Glutamatergic neuron (in vitro differentiated cells): ENCODE measurements at regions not wholly inside any gene's neighbourhood (a gene's known extent, or its start where the extent isn't known, plus 50 kb on each side); places are given as distances from the start of the nearest gene placed in this dataset.

Source experiments
- DNase-seq: peaks from one replicate; pipeline ENCODE4 v3.0.0; 2022
- H3K27ac Mint-ChIP-seq: one replicate; pipeline ENCODE4 v1.8.0; 2020; ENCODE audit warnings: mild to moderate bottlenecking, mixed read lengths, inconsistent platforms; ENCODE audit not compliant: unreplicated experiment
- H3K27me3 Mint-ChIP-seq: one replicate; pipeline ENCODE4 v1.8.0; 2020; ENCODE audit warnings: mild to moderate bottlenecking, moderate library complexity, mixed read lengths, inconsistent platforms; ENCODE audit not compliant: unreplicated experiment
- H3K36me3 Mint-ChIP-seq: one replicate; pipeline ENCODE4 v1.8.0; 2020; ENCODE audit warnings: mild to moderate bottlenecking, mixed read lengths, inconsistent platforms; ENCODE audit not compliant: unreplicated experiment
- H3K4me1 Mint-ChIP-seq: one replicate; pipeline ENCODE4 v1.8.0; 2020; ENCODE audit warnings: mild to moderate bottlenecking, low read depth, mixed read lengths, inconsistent platforms; ENCODE audit not compliant: unreplicated experiment
- H3K4me3 Mint-ChIP-seq: one replicate; pipeline ENCODE4 v1.8.0; 2020; ENCODE audit warnings: mild to moderate bottlenecking, mixed read lengths, inconsistent platforms; ENCODE audit not compliant: unreplicated experiment
- H3K9me3 Mint-ChIP-seq: one replicate; pipeline ENCODE4 v1.8.0; 2020; ENCODE audit warnings: mild to moderate bottlenecking, moderate library complexity, mixed read lengths, inconsistent platforms; ENCODE audit not compliant: unreplicated experiment
- TF ChIP-seq, protein P1 (sequence below): fragments of 200-600 bp; sonication (generic); IDR thresholded peaks from one replicate; pipeline ENCODE4 v1.5.0; 2021; ENCODE audit not compliant: partially characterized antibody, unreplicated experiment

DNA sequence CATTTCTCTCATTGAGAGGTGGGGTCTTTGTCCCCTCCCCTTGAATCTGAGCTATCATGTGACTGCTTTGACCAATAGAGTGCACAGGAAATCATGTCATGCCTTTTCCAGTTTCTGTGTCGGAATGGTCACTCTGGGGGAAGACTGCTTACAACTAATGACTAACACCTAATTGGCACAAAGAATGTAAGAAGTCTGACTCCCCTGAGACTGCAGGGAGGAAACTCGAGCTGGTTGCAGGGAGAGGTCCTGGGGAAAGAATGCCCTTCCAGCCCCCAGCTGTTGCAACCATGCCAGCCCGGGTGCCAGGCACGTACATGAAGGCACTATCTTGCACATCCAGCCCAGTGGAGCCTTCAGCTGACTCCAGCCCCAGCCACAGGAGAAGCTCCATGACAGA is 254.2 kb downstream of the DHX15 start:
- no peaks in the 10 kb centered on the region for H3K36me3 Mint-ChIP-seq
- TF ChIP-seq, protein P1, sequence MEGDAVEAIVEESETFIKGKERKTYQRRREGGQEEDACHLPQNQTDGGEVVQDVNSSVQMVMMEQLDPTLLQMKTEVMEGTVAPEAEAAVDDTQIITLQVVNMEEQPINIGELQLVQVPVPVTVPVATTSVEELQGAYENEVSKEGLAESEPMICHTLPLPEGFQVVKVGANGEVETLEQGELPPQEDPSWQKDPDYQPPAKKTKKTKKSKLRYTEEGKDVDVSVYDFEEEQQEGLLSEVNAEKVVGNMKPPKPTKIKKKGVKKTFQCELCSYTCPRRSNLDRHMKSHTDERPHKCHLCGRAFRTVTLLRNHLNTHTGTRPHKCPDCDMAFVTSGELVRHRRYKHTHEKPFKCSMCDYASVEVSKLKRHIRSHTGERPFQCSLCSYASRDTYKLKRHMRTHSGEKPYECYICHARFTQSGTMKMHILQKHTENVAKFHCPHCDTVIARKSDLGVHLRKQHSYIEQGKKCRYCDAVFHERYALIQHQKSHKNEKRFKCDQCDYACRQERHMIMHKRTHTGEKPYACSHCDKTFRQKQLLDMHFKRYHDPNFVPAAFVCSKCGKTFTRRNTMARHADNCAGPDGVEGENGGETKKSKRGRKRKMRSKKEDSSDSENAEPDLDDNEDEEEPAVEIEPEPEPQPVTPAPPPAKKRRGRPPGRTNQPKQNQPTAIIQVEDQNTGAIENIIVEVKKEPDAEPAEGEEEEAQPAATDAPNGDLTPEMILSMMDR = no peak
- no peaks in the 10 kb centered on the region for H3K4me1 Mint-ChIP-seq
- no peak for DNase-seq
- H3K27ac Mint-ChIP-seq = no peak overlapping the region
- H3K27me3 Mint-ChIP-seq = peaks cover 6% of the 10 kb centered on the region
- no peak overlapping the region for H3K4me3 Mint-ChIP-seq
- no peaks in the 10 kb centered on the region for H3K9me3 Mint-ChIP-seq

DNA sequence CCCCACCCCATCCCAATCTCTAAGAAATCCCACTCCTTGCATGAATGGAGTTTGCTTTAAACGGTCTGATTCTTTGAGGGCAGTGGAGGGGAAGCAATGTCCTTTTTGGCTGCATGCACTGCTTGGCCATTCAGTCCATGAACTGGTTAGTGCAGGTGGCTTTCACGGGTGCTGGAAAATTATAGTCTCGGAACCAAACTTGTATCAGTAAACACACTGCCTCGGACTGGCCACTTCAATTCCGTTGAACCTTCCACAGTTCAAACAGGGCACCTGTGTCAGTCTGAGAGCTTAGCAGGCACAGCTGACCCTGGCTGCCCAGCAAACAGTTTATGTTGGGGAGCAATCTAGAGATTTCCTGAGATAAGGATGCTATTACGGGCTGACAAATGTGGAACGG is 255.6 kb downstream of the DHX15 start:
- TF ChIP-seq, protein P1 = no peak
- no peaks in the 10 kb centered on the region for H3K36me3 Mint-ChIP-seq
- H3K9me3 Mint-ChIP-seq = no peaks in the 10 kb centered on the region
- no peak overlapping the region for H3K27ac Mint-ChIP-seq
- H3K4me1 Mint-ChIP-seq = no peaks in the 10 kb centered on the region
- no peak overlapping the region for H3K4me3 Mint-ChIP-seq
- DNase-seq = no peak
- H3K27me3 Mint-ChIP-seq = peaks cover 6% of the 10 kb centered on the region

DNA sequence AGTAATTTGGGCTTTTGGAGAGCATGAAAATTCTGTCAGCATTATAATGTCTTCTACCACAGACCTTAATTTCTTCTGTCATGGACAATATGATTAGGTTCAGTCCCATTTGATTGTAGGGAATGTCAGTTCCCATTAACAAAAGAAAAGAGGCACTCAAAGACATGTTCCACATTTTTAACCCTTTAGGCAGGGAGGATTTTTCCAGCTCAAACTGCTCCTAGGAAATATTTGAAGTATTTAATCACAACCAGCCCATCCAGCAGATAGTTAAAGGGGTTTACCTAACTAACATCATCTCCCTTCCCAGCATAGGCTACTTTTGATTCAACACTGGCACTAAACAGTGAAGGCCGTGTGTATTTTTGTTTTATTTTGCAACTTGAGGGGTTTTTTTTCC is 256.0 kb downstream of the DHX15 start:
- TF ChIP-seq, protein P1 = no peak
- H3K27ac Mint-ChIP-seq = no peak overlapping the region
- no peaks in the 10 kb centered on the region for H3K36me3 Mint-ChIP-seq
- H3K4me3 Mint-ChIP-seq = no peak overlapping the region
- H3K4me1 Mint-ChIP-seq = no peaks in the 10 kb centered on the region
- H3K9me3 Mint-ChIP-seq = no peaks in the 10 kb centered on the region
- peaks cover 6% of the 10 kb centered on the region for H3K27me3 Mint-ChIP-seq
- DNase-seq = no peak

DNA sequence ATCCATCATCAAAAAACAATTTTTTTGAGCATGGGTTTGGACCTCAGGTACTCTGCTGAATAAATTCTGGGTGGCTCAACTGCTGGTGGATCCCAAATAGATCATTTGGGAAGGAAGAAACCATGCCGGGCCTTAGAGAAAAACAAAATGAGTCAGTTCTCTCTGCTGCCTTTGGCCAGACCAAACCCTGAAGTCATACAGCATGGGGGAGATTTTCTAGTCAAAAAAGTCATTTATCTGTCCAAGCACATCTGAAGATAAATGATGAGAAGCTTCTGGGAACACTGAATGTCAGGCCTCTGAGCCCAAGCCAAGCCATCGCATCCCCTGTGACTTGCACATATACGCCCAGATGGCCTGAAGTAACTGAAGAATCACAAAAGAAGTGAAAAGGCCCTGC is 261.4 kb downstream of the DHX15 start:
- peaks cover 10% of the 10 kb centered on the region for H3K4me1 Mint-ChIP-seq
- no peak overlapping the region for H3K27ac Mint-ChIP-seq
- no peaks in the 10 kb centered on the region for H3K9me3 Mint-ChIP-seq
- peaks cover 6% of the 10 kb centered on the region for H3K27me3 Mint-ChIP-seq
- no peak overlapping the region for H3K4me3 Mint-ChIP-seq
- TF ChIP-seq, protein P1 = no peak
- DNase-seq = no peak
- no peaks in the 10 kb centered on the region for H3K36me3 Mint-ChIP-seq

DNA sequence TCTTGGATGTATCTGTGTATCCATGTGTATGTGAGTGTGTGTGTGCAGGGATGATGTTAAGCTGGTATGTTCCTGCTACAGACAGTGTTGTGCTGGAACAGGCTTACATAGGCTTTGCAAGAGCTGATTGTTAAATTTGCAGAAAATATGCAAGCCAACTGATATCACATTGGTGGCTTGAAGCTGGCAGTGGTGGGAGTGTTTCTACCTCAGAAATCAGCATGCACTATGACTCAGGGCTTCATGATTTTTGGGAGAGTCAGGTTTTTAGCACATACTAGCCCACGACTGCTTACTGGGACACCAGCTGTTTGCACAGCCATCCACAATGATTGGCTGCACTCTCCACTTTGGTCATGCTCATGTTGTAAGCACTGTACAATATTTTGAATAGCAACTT is 261.8 kb downstream of the DHX15 start:
- Mint-ChIP-seq H3K4me3 (no peak overlapping the region), H3K27ac (no peak overlapping the region), H3K27me3 (peaks cover 6% of the 10 kb centered on the region), H3K9me3 (no peaks in the 10 kb centered on the region), H3K4me1 (peaks cover 10% of the 10 kb centered on the region), H3K36me3 (no peaks in the 10 kb centered on the region)
- DNase-seq = no peak
- TF ChIP-seq, protein P1 = no peak
